ENCODE measurements at regions not wholly inside any gene's neighbourhood (a gene's known extent, or its start where the extent isn't known, plus 50 kb on each side); places are given as distances from the start of the nearest gene placed in this dataset.

DNA sequence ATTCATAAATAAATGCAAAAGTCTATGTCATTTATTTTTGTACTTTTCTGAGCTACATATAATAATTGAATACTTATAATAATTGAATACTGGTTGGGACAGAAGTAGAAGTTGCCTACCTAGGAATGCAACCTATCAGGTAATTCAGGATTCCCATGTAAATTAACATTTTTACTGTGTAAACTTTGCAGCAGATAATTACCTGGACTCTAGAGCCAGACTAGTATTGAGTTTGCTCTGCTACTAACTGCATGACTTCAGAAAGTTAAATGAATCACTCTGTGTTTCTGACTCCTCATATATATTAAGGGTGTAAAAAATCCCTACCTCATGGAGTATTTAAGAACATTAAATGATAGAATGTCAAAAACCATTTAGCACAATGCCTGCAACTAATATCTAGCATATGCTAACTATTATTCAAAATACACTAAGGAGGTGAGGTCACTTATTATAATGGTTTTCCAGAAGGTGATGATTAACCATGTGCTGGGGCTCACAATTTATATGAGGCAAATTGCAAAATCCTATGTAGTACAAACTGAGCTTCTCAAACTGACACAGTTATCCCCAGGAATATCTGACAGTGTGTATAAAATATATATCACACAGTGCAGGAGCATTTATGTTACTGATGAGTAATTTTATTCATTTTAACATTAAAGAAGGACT lies 138.1 kb upstream of the ANO3 start:
- H3K4me3 ChIP-seq (ENCODE audit: low read depth, low read length) = no peak overlapping the region
- TF ChIP-seq, protein P1, sequence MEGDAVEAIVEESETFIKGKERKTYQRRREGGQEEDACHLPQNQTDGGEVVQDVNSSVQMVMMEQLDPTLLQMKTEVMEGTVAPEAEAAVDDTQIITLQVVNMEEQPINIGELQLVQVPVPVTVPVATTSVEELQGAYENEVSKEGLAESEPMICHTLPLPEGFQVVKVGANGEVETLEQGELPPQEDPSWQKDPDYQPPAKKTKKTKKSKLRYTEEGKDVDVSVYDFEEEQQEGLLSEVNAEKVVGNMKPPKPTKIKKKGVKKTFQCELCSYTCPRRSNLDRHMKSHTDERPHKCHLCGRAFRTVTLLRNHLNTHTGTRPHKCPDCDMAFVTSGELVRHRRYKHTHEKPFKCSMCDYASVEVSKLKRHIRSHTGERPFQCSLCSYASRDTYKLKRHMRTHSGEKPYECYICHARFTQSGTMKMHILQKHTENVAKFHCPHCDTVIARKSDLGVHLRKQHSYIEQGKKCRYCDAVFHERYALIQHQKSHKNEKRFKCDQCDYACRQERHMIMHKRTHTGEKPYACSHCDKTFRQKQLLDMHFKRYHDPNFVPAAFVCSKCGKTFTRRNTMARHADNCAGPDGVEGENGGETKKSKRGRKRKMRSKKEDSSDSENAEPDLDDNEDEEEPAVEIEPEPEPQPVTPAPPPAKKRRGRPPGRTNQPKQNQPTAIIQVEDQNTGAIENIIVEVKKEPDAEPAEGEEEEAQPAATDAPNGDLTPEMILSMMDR (IDR thresholded peaks at IDR 0.05; ENCODE audit: low read depth, low read length, missing control alignments) = no peak
- in situ Hi-C loops (cut with HindIII; ENCODE audit: low sequenced_read_pairs) = no loop called here
- no peak for DNase-seq (ENCODE audit: low read depth)

DNA sequence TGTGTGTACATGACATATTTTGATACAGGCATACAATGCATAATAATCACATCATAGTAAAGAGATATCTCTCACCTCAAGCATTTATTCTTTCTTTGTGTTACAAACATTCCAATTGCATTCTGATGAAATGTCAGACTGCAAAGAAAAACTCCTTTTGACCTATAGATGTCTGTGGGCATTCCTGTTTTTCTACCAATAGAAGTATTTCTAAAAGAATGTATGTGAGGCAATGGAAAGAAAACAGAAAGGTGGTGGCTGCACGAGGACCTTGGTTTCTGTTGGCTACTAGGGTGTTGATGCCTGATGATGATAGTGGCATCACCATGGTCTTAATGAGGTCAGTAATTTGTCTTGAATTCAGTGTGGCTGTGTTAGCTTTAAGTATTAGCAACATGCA lies 137.0 kb upstream of the ANO3 start:
- TF ChIP-seq, protein P1 (IDR thresholded peaks at IDR 0.05; ENCODE audit: low read depth, low read length, missing control alignments) = no peak
- DNase-seq (ENCODE audit: low read depth) = no peak
- H3K4me3 ChIP-seq (ENCODE audit: low read depth, low read length) = no peak overlapping the region
- in situ Hi-C loops (cut with HindIII; ENCODE audit: low sequenced_read_pairs) = no loop called here

DNA sequence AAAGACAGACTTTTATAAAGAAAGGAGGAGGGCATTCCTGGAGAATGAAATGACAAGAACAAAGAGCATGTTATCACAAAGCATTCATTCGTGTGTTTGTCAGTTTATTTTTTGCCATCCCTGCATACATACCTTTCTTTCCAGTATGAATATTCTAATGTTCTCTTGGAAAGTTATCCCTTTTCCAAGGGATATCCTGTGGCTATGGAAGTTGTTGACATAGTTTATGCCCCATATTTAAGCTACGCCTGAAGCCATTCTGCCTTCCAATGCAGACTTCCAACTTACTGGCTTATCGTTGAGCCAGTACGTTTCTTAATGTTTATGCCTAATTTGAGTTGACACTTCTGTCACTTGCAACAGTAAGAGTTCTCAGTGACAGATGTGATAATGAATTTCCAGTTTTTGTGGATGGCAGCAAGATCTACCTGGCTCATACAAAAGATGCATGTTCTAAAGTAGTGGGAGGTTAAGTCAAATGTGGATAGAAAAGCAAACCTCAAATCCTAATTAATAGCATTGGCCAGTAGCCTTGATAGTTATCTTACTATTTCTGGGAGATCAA lies 133.3 kb upstream of the ANO3 start:
- H3K4me3 ChIP-seq (ENCODE audit: low read depth, low read length) = no peak overlapping the region
- DNase-seq (ENCODE audit: low read depth) = no peak
- in situ Hi-C loops (cut with HindIII; ENCODE audit: low sequenced_read_pairs) = no loop called here
- TF ChIP-seq, protein P1 (IDR thresholded peaks at IDR 0.05; ENCODE audit: low read depth, low read length, missing control alignments) = no peak

DNA sequence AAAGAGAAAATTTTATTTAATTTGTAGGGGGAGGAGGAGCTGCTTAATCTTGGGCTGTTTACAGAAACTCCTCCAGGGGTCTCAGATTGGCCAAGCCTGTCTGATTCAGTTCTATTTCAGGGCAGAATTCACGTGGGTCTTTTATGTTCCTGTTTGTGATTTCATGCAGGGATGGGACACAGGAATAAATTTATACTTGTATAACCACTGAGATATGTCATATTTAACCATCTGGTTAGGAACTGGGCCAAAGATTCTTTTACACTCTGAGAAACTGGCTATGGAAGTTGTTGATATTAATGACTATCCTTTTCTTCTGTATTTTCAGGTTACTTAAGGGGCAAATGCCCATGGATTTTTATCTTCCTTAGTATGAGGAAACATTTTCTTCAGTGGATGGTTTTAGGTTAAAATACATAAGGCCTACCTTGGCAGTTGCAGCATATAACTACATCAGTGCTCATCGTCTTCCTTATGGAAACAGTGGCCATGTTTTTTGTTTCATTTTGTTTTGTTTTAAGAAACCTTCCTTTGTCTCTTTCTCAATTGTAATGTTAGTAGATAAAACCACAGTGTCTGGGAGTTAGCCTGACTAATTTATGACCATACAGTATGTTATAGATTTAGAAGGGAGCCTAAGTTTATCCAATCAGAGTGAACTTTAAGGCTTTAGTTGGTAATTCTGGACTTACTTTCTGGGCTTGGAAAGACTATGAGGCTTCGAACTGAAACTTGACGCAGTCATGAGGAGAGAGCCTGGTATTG lies 132.4 kb upstream of the ANO3 start:
- in situ Hi-C loops (cut with HindIII; ENCODE audit: low sequenced_read_pairs) = no loop called here
- TF ChIP-seq, protein P1 (IDR thresholded peaks at IDR 0.05; ENCODE audit: low read depth, low read length, missing control alignments) = no peak
- no peak overlapping the region for H3K4me3 ChIP-seq (ENCODE audit: low read depth, low read length)
- DNase-seq (ENCODE audit: low read depth) = peak; percentile 51

DNA sequence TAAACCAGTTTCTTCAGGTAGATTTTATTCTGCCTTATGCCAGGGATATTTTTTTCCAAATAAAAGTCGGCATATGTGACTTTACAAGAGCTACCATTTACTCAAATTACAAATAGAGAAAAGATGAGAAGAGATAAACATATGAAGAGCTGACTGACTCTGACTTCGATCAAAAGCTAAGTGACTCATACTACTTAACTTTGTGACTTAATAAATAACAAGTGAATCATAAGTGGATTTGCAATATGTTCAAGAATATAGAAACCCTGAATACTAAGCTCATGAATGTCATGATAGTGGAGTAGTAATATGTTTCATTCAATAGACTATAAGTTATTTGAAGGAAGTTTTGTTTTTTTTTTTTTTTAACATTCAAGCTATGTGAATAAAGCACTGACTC lies 130.5 kb upstream of the ANO3 start:
- TF ChIP-seq, protein P1 (IDR thresholded peaks at IDR 0.05; ENCODE audit: low read depth, low read length, missing control alignments) = no peak
- in situ Hi-C loops (cut with HindIII; ENCODE audit: low sequenced_read_pairs) = no loop called here
- DNase-seq (ENCODE audit: low read depth) = no peak
- H3K4me3 ChIP-seq (ENCODE audit: low read depth, low read length) = no peak overlapping the region

DNA sequence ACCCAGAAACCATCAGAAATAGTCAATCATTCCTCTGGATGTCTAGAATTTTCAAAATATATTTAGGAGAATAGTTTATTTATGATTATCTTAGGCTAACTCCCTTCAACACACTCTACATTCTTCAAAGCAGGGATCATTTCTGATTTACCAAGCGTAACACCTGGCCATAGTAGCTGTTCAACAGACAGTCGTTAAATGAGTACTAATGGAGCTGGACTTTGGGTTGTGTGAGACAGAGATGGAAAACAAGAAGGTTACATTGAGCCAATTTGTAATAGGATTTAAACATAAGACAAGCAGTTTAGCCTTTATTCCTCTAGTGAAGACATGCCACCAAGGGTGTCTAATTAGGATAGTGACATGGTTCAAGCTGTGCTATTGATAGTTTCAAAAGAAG lies 129.2 kb upstream of the ANO3 start:
- TF ChIP-seq, protein P1 (IDR thresholded peaks at IDR 0.05; ENCODE audit: low read depth, low read length, missing control alignments) = no peak
- in situ Hi-C loops (cut with HindIII; ENCODE audit: low sequenced_read_pairs) = no loop called here
- DNase-seq (ENCODE audit: low read depth) = no peak
- H3K4me3 ChIP-seq (ENCODE audit: low read depth, low read length) = no peak overlapping the region
